Tibial nerve (tissue), 4 donors: ENCODE measurements at regions not wholly inside any gene's neighbourhood (a gene's known extent, or its start where the extent isn't known, plus 50 kb on each side); places are given as distances from the start of the nearest gene placed in this dataset.
A peak's percentile ranks its signal among the peaks of the same experiment; 100 is the strongest.

Experiments
- CTCF ChIP-seq, 5 experiments: fragments of 200-600 bp in 3 of 5; fragments of 450-650 bp in 2 of 5; sonication (generic) in 3 of 5; IDR thresholded peaks; one replicate each; pipeline ENCODE4 v1.5.1; 2016 to 2019; ENCODE audit warnings: antibody characterized with exemption in 5 of 5, mild to moderate bottlenecking in 3 of 5, moderate library complexity in 2 of 5
- EP300 ChIP-seq, 2 donors: sonication (generic); formaldehyde crosslinking; IDR thresholded peaks; one replicate each; pipeline ENCODE4 v1.6.1; 2017; ENCODE audit warnings: antibody characterized with exemption in 2 of 2, mild to moderate bottlenecking in 1 of 2
- POLR2A ChIP-seq, 2 donors: fragments of 450-650 bp; IDR thresholded peaks; one replicate each; pipeline ENCODE4 v1.6.1; 2017; ENCODE audit warnings: antibody characterized with exemption in 2 of 2, mild to moderate bottlenecking in 2 of 2, moderate library complexity in 2 of 2

- TF ChIP-seq CTCF (IDR thresholded peaks at IDR 0.05) (peak; percentile 71 to 91 (median 85)), EP300 (IDR thresholded peaks at IDR 0.05) (no peak), POLR2A (IDR thresholded peaks at IDR 0.05) (no peak)
These were observed 52.0 kb upstream of the KCNA1 start for GRCh38 chr12:4857472-4858291.
